NCI-H82 (cell line): ENCODE measurements at regions not wholly inside any gene's neighbourhood (a gene's known extent, or its start where the extent isn't known, plus 50 kb on each side); places are given as distances from the start of the nearest gene placed in this dataset.
"Not testable (repeated sequence)": the region's sequence is repeated elsewhere in the genome, so short reads cannot be mapped to it uniquely, and the experiment has no call there.

ENCODE experiments used
- DNase-seq: peaks from one replicate; lab custom pipeline; 2025; lab: John Stamatoyannopoulos, UW

DNA sequence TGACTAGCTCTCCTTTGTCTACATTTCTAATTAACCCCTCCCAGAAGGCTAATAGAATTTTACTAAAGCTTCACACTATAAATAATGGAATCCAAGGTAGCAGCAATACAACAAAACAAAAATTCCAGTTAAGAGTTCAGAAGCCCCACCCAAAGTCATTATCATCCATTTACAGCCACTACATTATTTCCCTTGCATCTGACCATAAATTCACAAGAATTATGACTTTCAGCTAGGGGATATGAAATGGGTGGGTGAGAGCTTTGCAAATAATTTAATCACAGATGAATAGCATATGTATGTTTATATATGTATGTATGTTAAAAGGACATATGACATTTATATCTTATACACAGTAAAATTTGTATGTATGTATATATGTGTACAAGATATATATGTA, 65.3 kb upstream of the PTGDR start:
- no peak for DNase-seq

DNA sequence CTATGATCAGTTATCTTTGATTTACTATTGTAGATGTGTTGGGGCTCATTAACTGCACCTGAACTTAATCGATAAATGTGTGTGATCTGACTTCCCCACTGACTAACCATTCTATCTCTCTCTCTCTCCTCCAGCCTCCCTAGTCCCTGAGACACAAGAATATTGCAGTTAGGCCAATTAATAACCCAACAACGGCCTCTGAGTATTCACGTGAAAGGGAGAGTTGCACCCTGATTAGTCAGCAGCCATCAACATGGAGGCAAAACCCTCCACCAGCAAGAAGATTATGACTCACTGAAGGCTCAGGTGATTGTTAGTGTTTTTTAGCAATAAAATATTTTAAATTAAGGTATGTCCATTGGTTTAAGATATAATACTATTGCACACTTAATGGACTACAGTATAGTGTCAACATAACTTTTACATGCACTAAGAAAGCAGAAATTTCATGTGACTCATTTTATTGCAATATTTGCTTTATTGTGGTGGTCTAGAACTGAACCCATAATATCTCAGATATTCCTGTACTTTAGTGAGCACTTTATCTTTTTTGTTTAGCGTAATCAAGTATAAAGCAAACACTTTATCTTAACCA, 77.1 kb upstream of the PTGDR start:
- DNase-seq = no peak

DNA sequence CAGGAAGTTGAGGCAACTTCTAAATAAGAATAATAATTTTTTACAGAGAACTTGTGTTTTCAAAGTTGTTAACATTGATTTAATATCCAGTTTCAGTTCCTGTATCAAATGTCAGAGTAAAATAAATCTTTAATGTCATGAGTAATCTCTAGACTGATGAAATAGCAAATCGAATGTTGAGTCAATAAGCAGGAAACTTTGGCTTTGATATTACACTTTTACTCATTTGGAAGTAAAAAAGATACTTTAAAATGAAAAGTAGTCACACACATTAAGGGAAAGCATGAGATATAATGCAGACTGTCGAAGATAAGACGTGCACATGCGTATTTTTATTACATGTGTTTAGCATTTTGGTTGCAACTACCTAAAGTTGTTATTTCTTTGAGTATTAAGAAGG, 78.2 kb upstream of the PTGDR start:
- no peak for DNase-seq

DNA sequence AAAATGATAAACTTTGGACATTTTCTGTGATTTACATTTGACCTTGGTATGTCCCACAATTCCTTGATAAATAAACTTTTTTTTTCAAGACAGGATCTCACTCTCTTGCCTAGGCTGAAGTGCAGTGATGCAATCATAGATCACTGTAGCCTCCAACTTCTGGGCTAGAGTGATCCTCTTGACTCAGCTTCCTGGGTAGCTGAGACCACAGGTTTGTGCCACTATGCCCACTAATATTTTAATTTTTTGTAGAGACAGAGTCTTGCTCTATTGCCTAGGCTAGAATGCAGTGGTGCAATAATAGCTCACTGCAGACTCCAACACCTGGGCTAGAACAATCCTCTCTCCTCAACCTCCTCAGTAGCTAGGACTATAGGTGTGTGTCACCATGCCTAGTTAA, 79.1 kb upstream of the PTGDR start:
- DNase-seq = no peak

DNA sequence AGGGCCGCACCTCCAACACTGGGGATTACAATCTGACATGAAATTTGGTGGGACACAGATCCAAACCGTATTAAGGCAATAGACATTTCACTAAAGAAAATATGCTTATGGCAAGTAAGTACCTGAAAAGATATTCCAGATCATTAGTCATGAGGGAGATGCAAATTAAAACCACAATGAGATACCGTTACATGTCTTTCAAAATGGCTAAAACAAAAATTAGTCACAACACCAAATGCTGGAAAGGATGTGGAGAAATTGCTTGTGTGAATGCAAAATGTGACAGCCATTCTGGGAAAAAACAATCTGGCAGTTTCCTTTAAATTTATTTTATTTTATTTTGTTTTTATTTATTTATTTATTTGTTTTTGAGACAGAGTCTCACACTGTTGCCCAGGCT, 82.3 kb upstream of the PTGDR start:
- DNase-seq = no peak

DNA sequence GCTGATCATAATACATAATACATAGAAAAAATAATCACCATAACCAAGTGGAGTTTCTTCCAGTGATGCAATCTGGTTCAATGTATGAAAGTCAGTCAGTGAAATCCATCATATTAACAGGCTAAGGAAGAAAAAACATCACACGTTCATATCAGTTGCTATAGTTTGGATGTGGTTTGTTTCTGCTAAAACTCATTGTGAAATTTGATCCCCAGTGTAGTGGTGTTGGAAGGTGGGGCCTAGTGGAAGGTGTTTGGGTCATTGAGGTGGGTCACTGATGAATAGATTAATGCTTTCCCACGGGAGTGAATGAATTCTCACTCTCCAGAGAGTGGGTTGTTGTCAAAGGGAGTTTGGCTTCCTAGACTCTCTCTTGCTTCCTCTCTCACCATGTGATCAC, 84.6 kb upstream of the PTGDR start:
- no peak for DNase-seq

DNA sequence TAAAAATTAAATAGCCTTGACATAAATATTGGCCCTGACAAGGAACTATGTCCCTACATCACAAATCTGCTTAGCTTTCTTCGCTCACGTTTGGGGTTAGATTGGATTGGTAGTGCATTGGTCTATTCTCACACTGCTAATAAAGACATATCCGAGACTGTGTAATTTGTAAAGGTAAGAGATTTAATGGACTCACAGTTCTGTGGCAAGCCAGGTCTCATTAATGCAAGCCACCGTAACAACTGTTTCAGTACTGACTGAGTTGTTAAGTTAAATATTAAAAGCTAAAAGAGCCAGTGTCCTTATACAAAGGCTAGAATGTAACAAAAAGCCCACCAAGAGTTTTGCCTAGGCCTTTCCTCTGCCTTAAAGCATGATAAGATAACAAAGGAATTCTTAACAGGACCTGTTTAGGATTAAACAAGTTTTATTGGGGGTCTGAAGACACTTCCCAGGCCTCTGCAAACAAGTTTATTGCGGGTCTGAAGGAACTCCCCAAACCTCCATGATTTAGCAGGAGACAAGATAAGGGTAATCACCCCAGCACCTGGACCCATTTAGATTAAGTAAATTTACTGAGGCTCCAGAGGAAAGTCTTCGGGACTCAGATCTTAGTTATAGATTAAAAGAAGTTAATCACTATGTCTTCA, 88.2 kb upstream of the PTGDR start:
- DNase-seq = no peak

DNA sequence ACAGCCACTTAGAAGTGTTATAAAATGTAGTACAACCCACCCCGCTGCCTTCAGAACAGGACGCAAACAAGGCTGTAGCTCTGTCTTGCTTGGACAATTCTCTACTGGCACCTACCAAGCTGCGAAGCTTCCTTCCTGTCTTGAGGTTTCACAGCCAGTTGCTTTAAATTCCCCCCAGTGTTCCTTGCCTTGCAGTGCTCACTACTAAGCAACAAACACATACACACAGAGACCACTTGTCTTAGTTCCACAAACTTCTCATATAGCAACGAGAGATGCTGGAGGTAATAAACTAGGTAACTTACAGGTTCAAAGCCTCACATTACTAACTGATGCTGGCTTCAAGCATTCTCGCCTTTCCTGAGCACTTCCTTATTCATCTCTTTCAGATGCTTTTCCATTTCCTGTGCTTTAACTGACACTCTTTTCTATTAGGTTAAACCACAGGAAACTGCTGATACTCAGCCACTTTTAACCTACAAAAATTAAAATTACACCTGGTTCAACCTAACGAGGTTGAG, 91.5 kb upstream of the PTGDR start:
- no peak for DNase-seq

DNA sequence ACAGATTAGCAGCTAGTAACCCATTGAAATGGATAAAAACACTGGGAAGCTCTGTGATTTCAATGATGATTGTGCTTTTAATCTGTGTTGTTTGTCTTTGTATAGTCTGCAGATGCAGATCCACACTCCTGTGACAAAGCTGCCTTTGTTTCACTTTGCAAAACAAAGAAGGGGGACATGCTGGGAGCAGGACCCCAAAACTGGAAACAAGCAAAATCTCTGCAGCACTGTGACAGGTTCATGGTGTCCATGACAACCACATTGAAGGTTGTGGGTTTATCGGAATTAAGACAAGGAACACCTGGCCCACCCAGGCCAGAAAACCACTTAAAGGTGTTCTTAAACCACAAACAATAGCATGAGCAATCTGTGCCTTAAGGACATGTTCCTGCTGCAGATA, 95.6 kb upstream of the PTGDR start:
- DNase-seq = not testable (repeated sequence)

DNA sequence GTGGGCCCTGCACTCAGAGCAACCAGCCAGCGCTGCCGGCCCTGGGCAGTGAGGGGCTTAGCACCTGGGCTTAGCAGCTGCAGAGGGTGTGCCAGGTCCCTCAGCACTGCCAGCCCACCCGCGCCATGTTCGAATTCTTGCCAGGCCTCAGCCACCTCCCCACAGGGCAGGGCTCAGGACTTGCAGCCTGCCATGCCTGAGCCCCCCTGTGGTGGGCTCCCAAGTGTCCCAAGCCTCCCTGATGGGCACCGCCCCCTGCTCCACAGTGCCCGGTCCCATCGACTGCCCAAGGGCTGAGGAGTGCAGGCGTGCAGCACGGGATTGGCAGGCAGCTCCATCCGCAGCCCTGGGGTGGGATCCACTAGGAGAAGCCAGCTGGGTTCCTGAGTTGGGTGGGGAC, 98.0 kb upstream of the NID2 start:
- DNase-seq = no peak

DNA sequence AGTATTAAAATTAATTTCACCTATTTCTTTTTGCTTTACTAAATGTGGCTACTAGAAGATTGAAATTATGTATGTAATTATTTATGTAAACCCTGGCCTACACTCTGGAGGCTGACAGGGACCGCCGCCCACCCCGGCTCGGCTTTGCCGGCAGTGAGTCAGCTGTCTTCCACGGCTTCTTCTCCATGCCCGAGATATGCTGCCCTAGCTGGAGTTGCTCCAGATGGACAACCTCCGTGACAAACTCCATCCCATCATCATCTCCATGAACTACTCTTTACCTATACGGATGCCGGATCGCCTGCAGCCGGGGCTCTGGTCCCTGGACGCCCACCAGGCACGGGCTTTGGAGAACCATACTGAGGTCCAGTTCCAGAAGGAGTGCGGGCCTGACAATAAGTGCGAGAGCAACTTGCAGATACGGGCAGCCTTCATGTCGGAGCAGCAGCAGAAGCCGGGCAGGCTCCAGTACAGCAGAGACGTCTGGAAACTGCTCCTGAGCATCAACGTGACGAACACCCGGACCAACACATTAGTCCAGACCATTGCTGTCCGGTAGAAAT, 86.9 kb upstream of the NID2 start:
- DNase-seq = no peak

DNA sequence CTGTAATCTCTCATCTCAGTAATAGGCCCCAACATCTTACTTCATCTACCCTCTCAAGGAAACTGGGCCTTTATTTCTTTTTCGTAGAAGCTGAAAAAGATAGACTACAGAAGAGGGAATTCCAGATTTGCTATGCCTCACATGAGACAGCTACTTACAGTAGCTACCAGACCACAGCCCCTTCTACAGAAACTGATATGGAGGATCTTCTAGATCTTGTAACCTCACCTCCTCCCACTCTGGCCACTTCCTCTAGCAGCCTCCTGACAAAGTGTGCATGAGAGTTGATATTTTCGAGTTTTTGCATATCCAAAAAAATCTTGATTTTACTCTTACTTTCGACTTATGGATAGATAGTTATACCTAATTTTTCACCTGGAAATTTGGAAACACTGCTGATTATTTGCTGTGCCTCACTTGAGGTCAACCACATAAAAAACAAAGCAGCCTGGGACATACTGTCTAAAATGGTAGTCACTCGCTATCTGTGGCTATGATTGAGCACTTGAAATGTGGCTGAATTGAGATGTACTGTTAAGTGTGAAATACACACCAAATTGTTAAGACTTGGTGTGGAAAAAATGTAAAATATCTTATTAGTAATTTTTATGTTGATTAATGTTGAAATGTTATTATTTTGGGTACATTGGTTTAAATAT, 86.3 kb upstream of the NID2 start:
- no peak for DNase-seq

DNA sequence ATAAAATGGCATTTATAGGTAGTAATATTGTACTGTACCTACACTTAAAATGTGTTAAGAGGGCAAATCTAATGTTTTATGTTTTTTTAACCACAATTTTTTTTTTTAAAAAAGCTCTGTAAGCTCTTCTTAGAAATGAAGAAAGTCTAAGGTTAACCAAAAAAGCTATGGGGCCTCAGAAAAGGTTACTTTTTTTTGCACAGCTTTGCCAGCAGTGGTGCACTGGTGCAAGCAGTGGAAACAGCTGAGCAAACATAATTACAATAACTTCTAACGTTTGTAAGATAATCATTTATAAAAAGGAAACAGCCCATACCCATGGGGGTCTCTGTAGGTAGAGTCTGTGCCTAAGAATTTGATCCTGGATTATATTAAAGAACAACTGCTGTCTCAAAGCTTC, 85.1 kb upstream of the NID2 start:
- no peak for DNase-seq

DNA sequence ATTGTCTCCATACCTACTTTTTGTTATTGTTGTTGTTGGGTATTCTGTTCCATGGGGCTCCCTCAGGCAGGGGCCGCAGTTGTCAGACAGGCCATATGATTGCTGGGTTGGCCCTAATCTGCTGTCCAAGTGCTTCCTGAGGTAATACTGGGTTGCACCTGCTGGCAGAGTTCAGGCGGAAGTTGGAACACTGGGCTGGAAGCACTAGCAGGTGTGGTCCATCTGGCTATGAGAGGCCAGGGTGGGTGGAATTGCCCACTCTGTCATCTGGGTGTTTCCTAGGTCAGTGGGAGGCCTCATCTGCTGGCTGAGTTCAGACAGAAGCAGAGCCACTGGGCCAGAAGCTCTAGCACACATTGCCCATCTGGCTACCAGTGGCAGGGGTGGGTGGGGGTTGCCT, 81.3 kb upstream of the NID2 start:
- DNase-seq = no peak

DNA sequence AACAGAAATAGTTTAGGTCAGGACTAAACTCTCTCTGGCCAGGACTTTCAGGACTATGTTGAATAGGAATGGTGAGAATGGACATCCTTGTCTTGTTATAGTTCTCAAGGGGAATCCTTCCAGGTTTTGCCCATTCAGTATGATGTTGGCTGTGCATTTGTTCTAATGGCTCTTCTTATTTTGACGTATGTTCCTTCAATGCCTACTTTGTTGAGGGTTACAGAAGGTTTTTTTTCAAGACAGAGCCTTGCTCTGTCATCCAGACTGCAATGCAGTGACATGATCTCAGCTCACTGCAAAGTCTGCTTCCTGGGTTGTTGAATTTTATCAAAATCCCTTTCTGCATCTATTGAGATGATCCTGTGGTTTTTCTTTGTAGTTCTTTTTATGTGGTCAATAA, 79.5 kb upstream of the NID2 start:
- DNase-seq = no peak

DNA sequence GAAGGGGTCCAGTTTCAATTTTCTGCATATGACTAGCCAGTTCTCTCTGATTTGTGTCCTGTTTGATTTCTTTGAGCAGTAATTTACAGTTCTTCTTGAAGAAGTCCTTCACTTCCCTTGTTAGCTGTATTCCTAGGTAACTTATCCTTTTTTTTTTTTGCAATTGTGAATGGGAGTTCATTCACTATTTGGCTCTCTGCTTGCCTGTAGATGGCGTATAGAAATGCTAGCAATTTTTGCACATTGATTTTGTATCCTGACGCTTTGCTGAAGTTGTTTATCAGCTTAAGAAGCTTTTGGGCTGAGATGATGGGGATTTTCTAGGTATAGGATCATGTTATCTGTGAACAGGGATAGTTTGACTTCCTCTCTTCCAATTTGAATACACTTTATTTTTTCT, 77.6 kb upstream of the NID2 start:
- DNase-seq = no peak

DNA sequence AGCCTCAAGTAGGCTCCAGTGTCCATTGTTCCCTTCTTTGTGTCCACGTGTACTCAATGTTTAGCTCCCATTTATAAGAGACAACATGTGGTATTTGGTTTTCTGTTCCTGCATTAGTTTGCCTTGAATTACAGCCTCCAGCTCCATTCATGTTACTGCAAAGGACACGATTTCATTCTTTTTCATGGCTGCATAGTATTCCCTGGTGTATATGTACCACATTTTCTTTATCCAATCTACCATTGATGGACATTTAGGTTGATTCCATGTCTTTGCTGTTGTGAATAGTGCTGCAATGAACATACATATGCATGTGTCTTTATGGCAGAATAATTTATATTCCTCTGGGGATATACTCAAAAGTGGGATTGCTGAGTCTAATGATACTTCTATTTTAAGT, 75.2 kb upstream of the NID2 start:
- not testable (repeated sequence) for DNase-seq

DNA sequence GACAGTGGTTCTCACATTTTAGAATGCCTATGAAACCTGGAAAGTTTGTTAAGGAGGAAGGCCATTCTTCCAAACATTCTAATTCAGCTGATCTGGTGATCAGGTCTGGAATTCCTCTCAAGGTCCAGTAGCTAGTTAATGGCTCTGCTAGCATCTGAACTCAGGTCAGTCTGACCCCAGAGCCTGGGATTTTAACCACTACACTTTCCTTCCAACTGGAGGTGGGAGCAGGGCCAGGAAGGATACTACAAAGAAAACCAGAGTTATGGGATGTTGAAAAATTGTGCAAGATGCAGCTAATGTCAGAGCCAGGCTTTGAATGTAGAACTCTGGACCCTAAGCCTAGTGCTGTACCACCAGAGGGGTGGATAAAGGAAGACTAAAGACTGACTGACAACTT, 73.6 kb upstream of the NID2 start:
- DNase-seq = no peak

DNA sequence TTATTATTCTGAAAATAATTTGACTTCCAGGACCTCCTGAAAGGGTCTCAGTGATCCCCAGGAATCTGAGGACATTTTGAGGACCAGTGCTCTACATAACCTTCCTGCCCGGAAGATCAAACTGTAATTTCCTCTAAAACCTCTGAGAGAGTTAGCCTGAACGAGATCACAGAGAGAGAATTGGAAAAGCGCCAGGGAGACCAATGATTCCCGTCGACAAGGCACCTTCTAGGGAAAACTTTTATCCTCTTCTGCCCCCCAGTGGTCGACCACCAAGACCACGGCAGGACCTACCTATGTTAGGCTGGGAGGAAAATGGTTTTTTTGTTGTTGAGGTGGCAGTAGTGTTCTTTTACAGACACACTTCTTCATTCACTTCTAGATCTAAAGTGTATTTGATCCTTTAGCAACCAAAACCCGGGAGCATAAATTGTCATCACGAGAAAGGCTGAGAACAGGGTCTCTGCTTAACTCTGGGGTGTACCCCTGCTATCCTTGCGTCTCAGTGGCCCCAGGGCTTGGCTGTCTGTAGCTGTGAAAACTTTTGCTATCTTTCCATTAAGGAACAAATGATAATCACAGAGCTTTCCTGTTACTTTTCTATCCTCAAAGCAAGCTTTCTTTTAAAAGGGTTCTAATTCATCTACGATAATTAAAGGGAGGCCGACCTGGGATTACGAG, 62.9 kb upstream of the NID2 start:
- peak; percentile 87 for DNase-seq

DNA sequence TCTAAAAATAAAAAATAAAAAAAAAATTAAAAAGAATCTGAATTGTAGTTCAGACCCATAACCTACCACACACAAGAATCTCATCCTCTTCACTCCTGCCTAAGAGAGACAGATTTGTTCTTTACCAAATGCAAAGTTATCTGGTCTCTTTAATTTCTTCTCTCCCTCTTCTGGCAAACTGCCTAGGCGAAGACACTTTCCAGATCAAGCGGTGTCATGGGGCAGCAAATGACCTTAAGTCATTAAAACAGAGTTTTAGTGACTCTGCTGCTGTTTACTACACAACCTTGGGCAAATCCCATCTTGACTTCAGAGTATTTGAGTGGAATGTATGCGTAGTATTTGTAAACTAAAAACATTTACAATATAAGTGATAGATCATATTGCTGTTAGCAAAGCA, 60.9 kb upstream of the NID2 start:
- no peak for DNase-seq

DNA sequence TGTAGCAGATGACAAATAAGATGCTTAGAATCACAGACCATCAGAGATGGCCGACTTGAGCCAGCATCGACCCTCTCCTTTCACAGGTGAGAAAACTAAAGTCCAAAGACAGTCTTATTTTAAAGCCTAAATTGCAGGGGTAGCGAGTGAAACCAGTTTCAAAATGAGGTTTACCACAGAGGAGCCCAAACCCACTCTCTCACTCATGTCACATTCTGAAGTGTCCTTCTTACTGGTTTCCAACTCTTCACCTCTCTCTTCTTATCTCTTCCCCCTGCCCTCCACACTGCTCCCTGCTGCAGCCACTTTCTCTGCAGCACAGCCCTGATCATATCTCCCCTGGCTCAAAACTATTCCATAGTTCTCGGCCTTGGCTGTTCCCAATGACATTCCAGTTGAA, 57.0 kb upstream of the NID2 start:
- DNase-seq = no peak

DNA sequence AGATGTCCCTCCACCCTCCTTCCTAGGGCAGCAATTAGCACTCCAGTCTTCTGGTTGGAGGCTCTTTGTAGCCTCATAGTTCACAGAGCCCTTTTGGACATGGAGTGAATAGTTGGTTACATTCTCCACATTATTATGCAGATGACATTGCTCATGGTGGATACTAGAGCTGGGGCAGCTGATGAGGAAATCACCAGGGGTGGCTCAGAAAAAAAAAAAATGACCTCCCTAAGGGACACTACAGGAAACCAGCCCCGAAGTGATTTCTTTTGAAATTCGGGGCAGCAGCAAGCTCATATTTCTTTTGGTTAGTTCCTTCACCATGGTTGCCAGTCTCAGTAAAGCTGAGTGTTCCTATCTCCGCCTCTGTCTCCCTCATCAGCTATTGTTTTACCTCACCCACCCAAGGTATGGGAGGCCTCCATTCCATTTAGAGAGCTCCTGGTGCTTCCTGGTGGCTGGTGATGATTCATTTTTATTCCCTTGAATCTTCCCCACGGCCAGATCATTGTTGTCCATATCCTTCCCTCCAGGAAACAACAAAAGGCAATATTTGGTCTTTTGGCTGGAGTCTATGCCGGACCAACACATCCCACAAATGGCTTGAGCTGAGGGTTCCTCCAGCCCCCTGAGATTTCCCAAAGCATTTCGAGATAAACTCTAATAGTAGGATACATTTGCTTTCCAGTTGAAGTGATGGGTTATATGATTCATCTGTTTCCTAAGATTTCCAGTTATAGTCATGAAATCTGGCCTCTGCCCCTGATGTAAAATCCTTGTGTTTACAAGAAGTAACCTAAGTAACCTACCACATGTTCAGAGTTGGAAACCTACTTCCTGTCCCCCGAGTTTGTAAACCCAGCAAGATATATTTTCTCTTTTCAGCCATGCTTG, 56.2 kb upstream of the NID2 start:
- DNase-seq = no peak
